Stimulated activated memory B cell treated with anti-CD40 and anti-IgM and Interleukin-4, amounts not matched to agents 10 μg/mL and 1 μg/mL and 100 μg/mL, for 72 hours (primary cell): ENCODE measurements at regions not wholly inside any gene's neighbourhood (a gene's known extent, or its start where the extent isn't known, plus 50 kb on each side); places are given as distances from the start of the nearest gene placed in this dataset.

Source experiments
- ATAC-seq: fragments of 150-1000 bp; cut with Tn5 transposase; 2 replicates; pipeline ENCODE4 v1.10.0; 2021
- H3K27ac Mint-ChIP-seq: one replicate; pipeline ENCODE4 v1.8.0; 2022; ENCODE audit warnings: mild to moderate bottlenecking, mixed read lengths
- H3K27me3 Mint-ChIP-seq: one replicate; pipeline ENCODE4 v1.8.0; 2022; ENCODE audit warnings: mixed read lengths
- H3K36me3 Mint-ChIP-seq: one replicate; pipeline ENCODE4 v1.8.0; 2022; ENCODE audit warnings: mixed read lengths
- H3K4me1 Mint-ChIP-seq: one replicate; pipeline ENCODE4 v1.8.0; 2022; ENCODE audit warnings: mixed read lengths
- H3K4me3 Mint-ChIP-seq: one replicate; pipeline ENCODE4 v1.8.0; 2022; ENCODE audit warnings: mild to moderate bottlenecking, moderate library complexity, mixed read lengths
- H3K9me3 Mint-ChIP-seq: one replicate; pipeline ENCODE4 v1.8.0; 2022; ENCODE audit warnings: mixed read lengths

DNA sequence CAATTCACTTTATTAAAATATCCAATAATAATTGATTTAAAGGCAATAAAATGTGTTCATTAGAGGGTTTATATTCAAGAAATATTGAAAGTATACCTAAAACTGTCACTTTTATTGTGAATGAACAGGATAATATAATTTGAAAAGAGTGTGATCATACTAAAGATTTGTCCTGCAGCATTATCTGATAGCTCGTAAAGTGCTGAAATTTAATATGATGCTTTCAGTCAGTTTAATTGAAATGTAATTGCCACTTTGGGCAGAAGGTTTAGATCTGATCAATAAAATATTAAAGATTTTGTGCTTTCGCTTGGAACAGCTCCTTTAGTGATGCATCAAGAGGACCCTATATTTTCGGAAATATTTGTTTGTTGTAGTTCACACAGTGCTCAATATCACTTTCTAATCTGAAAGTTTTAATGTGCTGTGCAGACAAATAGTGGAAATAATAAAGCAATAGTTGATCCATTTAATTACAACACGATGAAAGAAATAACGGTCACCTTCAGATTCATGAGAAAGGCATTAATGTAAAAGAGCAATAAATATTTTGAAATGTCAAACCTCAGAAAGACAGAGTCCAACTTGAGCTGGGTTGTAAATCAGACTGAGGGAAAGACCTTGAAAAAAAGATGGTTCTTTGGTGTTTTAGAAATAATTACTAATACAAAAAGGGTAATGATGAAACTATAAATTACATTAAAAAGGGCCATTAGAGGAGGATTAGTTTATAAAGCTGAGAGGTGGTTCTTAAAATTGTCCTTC, 129.7 kb upstream of the MEIS2 start:
- Mint-ChIP-seq H3K27me3 (no peaks in the 10 kb centered on the region), H3K9me3 (peaks cover 3% of the 10 kb centered on the region)

DNA sequence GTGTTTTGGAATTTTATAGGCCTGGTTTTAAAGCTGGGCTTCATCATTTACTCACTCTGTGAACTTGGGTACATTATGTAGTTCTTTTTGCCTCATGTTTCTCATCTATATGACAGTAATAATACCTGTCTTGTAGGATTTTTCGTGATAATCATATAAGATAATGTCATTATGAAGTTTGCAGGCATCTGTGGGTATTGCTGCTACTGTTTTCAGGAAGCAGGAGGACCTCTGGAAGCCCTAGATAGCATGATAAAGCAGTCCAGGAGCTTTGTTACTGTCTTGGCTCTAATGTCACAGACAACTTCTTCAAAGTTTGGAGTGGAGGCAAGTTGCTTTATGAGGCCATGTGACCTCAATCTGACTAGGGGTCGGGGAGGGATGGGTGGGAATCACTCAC, 145.0 kb upstream of the MEIS2 start:
- ATAC-seq, result no peak

More for the DNA sequence above, 129.7 kb upstream of the MEIS2 start:
- no peak for ATAC-seq
- H3K36me3 Mint-ChIP-seq, result no peaks in the 10 kb centered on the region
- no peak overlapping the region for H3K27ac Mint-ChIP-seq
- no peak overlapping the region for H3K4me3 Mint-ChIP-seq
- H3K4me1 Mint-ChIP-seq, result no peaks in the 10 kb centered on the region

DNA sequence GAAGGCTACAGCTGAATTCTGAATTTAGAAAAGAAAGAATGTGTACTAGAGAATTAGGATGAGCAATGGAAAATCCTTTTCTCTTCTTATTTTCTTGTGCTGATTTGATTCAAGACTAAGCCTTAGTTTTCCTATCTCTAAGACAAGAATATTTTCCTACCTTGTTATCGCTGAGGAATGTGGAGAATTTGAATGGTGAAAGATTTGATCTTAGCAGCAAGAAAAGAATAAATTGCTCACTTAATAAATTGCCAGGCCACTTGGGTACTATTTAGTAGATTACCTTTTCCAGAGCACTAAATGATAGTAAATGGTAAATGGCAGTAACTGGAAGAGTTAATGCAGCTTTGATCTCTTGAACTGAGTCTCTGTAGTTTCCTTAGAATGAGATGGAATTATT, 145.7 kb upstream of the MEIS2 start:
- H3K36me3 Mint-ChIP-seq, result no peaks in the 10 kb centered on the region
- H3K9me3 Mint-ChIP-seq, result no peaks in the 10 kb centered on the region
- no peak for ATAC-seq
- H3K4me3 Mint-ChIP-seq, result no peak overlapping the region
- H3K4me1 Mint-ChIP-seq, result no peaks in the 10 kb centered on the region
- H3K27me3 Mint-ChIP-seq, result no peaks in the 10 kb centered on the region
- H3K27ac Mint-ChIP-seq, result no peak overlapping the region

More for the DNA sequence above, 145.0 kb upstream of the MEIS2 start:
- no peak overlapping the region for H3K4me3 Mint-ChIP-seq
- H3K9me3 Mint-ChIP-seq, result no peaks in the 10 kb centered on the region
- no peak overlapping the region for H3K27ac Mint-ChIP-seq
- no peaks in the 10 kb centered on the region for H3K4me1 Mint-ChIP-seq
- no peaks in the 10 kb centered on the region for H3K36me3 Mint-ChIP-seq
- H3K27me3 Mint-ChIP-seq, result no peaks in the 10 kb centered on the region

DNA sequence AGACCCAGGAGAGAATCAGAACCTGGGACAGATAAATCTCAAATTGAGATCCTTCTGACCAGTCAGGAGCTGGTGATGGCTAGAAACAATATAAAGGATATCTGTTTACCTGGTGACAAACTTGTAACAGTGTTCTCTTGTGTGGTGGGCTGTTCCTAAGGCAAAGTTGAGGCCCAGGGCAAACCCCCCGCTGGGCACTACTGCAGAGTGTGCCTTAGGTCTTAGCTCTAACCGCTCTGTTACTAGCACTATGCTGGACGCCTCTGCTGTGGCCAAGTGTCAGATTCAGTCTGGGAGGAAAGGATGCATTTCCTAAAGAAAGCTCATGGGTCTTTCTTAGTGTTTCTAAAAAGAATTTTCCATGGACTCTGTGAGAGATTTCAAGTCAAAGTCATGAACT, 146.5 kb upstream of the MEIS2 start:
- Mint-ChIP-seq H3K4me1 (no peaks in the 10 kb centered on the region), H3K36me3 (no peaks in the 10 kb centered on the region), H3K27me3 (no peaks in the 10 kb centered on the region), H3K4me3 (no peak overlapping the region), H3K27ac (no peak overlapping the region), H3K9me3 (no peaks in the 10 kb centered on the region)
- peak; percentile 27 for ATAC-seq

DNA sequence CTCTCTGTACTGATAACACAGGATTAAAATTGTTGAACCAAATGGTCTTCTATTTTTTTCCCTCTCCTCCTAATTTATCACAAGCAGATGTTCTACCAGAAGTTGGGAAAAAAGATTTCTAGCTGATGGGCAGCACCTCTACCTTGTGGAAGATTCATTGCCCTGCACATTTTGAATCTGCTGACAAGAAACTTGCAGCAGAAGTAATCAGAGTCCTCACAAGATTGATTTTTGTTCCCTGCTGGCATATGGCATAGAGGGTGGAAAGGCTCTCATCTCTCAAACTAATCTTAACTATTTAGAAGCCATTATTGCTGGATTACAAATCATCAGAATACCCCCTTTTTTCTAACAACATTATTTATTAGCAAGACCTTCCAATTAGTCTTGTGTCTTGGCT, 148.9 kb upstream of the MEIS2 start:
- no peak overlapping the region for H3K27ac Mint-ChIP-seq

DNA sequence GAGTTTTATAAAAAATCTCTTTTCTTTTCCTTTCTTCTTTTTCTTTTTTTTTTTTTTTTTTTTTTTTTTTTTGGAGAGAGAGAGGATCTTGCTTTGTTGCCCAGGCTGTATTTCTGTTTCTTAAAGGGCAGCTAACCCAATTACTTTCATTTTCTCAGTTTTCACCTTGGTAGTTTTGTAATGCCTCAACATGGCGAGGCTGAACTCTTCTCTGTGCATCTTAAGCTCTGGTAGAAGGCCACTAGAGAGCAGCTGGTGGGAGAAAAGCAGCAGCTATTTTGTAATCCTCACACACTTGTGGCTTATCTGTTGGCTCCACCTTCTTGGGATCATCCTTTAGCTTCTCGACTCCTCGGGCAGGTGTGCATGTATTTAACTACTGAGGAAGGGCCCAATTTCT, 152.2 kb upstream of the MEIS2 start:
- Mint-ChIP-seq H3K4me3 (no peak overlapping the region), H3K27ac (no peak overlapping the region), H3K9me3 (no peaks in the 10 kb centered on the region), H3K36me3 (no peaks in the 10 kb centered on the region), H3K4me1 (no peaks in the 10 kb centered on the region), H3K27me3 (no peaks in the 10 kb centered on the region)
- no peak for ATAC-seq

More for the DNA sequence above, 148.9 kb upstream of the MEIS2 start:
- Mint-ChIP-seq H3K36me3 (no peaks in the 10 kb centered on the region), H3K4me3 (no peak overlapping the region), H3K27me3 (no peaks in the 10 kb centered on the region), H3K9me3 (no peaks in the 10 kb centered on the region), H3K4me1 (no peaks in the 10 kb centered on the region)
- no peak for ATAC-seq

DNA sequence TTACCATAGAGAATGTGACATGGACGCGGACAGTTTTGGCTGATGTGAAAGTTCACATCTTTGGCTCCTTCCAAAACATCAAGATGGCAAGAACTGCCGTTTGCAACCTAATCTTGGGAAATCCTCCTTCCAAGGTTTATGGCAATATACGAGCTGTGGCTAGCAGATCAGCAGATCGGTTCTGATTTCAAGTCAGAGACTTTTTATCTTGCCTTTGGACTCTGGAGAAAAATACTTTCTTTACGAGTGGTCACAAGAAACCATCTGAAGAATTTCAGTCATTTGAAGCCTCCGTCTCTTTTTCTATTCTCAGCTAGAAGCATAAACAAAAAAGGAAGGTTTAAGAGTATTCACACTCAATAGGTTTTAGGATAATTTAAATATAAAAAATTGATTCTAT, 153.5 kb upstream of the MEIS2 start:
- ATAC-seq, result no peak

DNA sequence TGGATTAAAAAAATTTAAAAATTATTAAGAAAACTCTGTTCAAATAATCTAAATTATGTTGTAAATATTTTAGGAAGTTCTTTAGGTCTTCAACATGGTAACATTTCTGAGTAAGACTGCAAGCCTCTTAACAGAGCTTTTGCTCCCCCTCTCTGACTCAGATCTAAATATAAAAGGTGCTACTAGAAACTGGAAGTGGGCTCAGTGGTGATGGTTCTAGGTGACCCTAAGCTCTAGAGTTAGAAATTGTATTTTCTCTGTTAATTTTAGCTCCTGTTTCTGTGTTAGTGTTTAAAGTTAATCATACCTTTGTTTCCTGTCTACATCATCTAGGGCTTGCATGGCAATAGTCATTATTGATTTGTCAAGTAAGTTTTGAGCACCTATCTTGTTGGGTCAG, 159.9 kb upstream of the MEIS2 start:
- H3K27ac Mint-ChIP-seq, result no peak overlapping the region
- H3K36me3 Mint-ChIP-seq, result no peaks in the 10 kb centered on the region
- no peak for ATAC-seq
- H3K27me3 Mint-ChIP-seq, result no peaks in the 10 kb centered on the region
- no peaks in the 10 kb centered on the region for H3K9me3 Mint-ChIP-seq
- no peaks in the 10 kb centered on the region for H3K4me1 Mint-ChIP-seq
- no peak overlapping the region for H3K4me3 Mint-ChIP-seq

More for the DNA sequence above, 153.5 kb upstream of the MEIS2 start:
- Mint-ChIP-seq H3K27ac (no peak overlapping the region), H3K4me3 (no peak overlapping the region), H3K36me3 (no peaks in the 10 kb centered on the region), H3K27me3 (no peaks in the 10 kb centered on the region), H3K4me1 (no peaks in the 10 kb centered on the region), H3K9me3 (no peaks in the 10 kb centered on the region)

DNA sequence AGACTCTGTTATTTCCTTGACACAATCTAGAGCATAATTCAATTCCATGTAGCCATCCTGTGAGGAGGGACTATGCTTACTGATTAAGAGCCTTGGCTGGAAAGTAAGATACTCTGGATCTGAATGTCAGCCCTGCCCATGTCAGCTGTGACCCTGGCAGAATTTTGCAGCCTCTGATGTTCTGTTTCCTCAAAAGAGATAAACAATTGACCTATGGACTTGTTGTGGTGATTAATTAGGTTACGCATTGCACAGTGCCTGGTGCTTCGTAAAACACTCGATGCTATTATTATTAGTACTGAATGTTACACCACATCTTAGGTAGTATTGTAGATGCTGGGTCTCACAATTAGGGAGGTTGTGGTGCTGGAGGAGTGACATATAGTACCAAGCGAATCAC, 161.3 kb upstream of the MEIS2 start:
- no peak for ATAC-seq
- no peaks in the 10 kb centered on the region for H3K9me3 Mint-ChIP-seq
- no peaks in the 10 kb centered on the region for H3K27me3 Mint-ChIP-seq
- no peaks in the 10 kb centered on the region for H3K4me1 Mint-ChIP-seq
- H3K27ac Mint-ChIP-seq, result no peak overlapping the region
- H3K36me3 Mint-ChIP-seq, result no peaks in the 10 kb centered on the region
- H3K4me3 Mint-ChIP-seq, result no peak overlapping the region

DNA sequence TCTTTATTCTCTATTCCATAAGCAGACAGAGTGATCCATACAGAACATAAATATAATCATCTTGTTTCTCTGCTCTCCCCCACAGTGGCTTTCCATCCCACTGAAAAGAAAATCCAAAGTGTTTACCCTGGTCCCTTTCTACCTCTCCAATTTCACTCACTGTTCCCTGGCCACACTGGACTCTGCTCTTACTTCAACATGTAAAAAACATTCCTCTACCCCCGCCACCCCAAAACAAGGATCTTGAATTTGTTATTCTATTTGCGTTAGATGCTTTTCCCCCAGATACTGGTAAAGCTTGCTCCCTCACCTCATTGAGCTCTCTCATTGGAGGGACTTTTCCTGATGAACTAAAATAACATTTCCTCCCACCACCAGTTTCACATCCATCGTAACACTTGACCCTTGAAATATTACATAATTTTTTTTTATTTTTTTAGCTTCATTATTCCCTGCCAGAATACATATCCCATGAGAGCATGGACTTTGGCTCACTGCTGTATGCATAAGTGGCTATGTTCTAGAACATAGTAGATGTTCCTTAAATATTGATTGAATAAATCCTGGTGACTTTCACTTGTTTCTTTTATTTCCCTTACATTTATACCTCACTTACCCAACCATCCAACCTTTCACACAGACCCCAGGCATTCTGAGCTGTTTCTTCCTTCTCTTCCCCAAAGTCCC, 162.7 kb upstream of the MEIS2 start:
- Mint-ChIP-seq H3K4me1 (no peaks in the 10 kb centered on the region), H3K9me3 (no peaks in the 10 kb centered on the region), H3K27ac (no peak overlapping the region), H3K4me3 (no peak overlapping the region), H3K36me3 (no peaks in the 10 kb centered on the region), H3K27me3 (no peaks in the 10 kb centered on the region)
- no peak for ATAC-seq

DNA sequence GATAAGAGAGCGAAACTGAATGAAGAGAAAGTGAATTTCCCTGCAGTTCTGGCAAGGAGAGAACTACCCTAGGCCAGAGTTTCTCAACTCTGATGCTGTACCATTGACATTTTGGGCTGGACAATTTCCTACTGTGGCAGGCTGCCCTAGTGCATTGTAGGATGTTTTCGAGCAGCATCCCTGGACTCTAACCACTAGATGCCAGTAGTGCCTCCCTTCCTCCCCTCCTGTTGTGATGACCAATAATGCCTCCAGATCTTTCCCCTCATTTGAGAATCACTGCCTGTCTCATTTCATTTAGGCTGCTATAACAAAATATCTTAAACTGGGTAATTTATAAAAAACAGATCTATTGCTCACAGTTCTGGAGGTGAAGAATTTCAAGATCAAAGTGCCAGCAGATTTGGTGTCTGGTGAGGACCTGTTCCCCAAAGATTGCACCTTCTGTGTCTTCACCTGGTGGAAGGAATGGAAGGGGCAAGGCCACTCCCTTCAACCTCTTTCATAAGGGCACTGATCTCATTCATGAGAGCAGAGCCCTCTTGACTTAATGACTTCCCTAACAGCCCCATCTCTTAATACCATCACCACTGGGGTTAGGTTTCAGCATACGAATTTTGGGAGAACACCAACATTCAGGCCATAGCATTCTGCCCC, 188.9 kb upstream of the MEIS2 start:
- Mint-ChIP-seq H3K9me3 (peaks cover 4% of the 10 kb centered on the region), H3K36me3 (no peaks in the 10 kb centered on the region), H3K4me3 (no peak overlapping the region), H3K27me3 (no peaks in the 10 kb centered on the region), H3K4me1 (no peaks in the 10 kb centered on the region), H3K27ac (no peak overlapping the region)
- no peak for ATAC-seq

DNA sequence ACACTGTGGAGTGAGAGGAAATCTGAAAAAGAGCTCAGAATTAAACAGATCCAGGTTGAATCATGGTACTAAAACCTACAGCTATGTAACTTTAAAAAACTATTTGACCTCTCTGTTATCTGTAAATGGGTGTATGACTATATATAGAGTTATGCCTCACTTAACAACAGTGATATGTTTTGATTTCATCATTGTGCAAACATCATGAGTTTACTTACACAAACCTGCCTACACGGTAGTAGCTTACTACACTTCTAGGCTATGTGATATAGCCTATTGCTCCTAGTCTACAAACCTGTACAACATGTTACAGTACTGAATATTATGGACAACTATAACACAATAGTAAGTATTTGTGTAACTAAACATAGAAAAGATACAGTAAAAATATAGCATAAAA, 191.6 kb upstream of the MEIS2 start:
- Mint-ChIP-seq H3K27me3 (no peaks in the 10 kb centered on the region), H3K36me3 (no peaks in the 10 kb centered on the region), H3K4me1 (no peaks in the 10 kb centered on the region), H3K9me3 (no peaks in the 10 kb centered on the region), H3K4me3 (no peak overlapping the region), H3K27ac (no peak overlapping the region)
- no peak for ATAC-seq

DNA sequence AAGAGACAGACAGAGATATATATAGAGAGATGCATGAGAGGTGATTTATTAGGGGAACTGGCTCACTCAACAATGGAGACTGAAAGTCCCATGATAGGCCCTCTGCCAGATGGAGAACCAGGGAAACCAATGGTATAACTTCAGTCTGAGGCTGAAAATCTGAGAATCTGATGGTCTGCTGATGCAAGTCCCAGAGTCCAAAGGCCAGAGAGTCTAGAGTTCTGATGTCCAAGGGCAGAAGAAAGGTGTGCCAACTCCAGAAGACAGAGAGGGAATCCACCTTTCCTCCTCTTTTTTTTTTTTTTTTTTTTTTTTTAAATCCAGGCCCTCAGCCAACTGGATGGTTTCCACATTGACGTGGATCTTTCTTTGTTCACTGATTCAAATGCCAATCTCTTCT, 197.9 kb upstream of the MEIS2 start:
- no peaks in the 10 kb centered on the region for H3K27me3 Mint-ChIP-seq
- no peak for ATAC-seq

DNA sequence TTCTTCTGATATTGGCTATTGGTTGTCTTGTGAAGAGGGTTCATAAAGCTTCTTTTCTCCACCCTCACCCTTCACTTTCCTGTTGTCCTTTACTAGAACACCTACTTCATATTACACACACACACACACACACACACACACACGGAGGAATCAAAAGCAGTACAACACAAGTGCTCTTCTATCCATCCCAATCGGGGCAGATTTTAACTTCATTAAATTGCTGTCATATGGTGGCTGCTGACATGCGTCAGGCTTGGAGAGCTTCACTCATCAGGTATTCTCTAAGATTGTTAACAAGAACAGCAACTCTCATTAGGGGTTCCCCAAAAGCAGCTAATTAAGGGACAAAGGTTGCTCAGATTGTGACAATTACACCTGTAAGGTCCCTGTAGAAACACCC, 239.1 kb upstream of the MEIS2 start:
- peaks cover 4% of the 10 kb centered on the region for H3K9me3 Mint-ChIP-seq
- H3K27ac Mint-ChIP-seq, result no peak overlapping the region
- no peak for ATAC-seq
- H3K4me1 Mint-ChIP-seq, result no peaks in the 10 kb centered on the region
- H3K27me3 Mint-ChIP-seq, result no peaks in the 10 kb centered on the region
- H3K4me3 Mint-ChIP-seq, result no peak overlapping the region
- no peaks in the 10 kb centered on the region for H3K36me3 Mint-ChIP-seq

More for the DNA sequence above, 197.9 kb upstream of the MEIS2 start:
- Mint-ChIP-seq H3K27ac (no peak overlapping the region), H3K9me3 (peaks cover 3% of the 10 kb centered on the region), H3K36me3 (no peaks in the 10 kb centered on the region), H3K4me3 (no peak overlapping the region), H3K4me1 (no peaks in the 10 kb centered on the region)

DNA sequence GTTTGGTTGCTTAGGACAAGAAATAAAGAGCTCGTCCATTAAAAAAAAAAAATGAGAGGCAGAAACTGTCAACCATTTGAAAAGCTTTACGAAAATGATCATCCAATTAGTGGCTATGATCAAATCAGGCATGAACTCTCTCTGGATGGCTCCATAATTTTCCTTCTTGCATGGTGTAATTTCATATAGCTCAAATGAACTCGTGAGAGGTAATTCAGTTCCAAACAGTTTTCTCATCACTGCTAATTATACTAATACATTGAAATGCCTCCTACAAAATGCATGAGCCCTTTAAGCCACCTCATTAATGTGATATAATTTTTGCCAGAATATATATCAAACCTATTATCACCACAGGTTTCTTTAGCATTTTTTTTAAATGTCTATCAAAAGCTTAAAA, 239.5 kb upstream of the MEIS2 start:
- Mint-ChIP-seq H3K36me3 (no peaks in the 10 kb centered on the region), H3K4me1 (no peaks in the 10 kb centered on the region)

DNA sequence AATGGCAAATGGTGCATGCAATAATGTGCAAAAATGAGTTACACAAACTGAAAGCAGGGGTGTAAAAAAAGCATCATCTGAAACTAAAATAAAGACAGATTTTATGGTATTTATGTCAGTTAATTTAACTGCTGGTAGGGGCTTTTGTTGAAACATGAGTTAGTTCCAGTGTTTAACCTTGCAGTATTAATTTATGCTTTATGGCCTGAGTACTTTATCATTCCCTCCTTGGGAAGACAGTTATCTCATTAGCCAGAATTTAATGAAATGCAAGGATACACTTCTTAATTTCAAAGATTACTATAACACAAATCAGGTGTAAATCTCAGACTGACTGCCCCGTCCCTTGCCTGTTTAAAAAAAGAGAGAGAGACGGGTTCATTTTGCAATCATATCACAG, 240.1 kb upstream of the MEIS2 start:
- H3K36me3 Mint-ChIP-seq, result no peaks in the 10 kb centered on the region
- H3K27me3 Mint-ChIP-seq, result no peaks in the 10 kb centered on the region
- H3K9me3 Mint-ChIP-seq, result peaks cover 2% of the 10 kb centered on the region
- no peaks in the 10 kb centered on the region for H3K4me1 Mint-ChIP-seq
- H3K4me3 Mint-ChIP-seq, result no peak overlapping the region
- ATAC-seq, result no peak
- H3K27ac Mint-ChIP-seq, result no peak overlapping the region

More for the DNA sequence above, 239.5 kb upstream of the MEIS2 start:
- no peak for ATAC-seq
- Mint-ChIP-seq H3K4me3 (no peak overlapping the region), H3K9me3 (peaks cover 4% of the 10 kb centered on the region), H3K27me3 (no peaks in the 10 kb centered on the region), H3K27ac (no peak overlapping the region)
